Trophoblast cell (in vitro differentiated cells and primary cell): ENCODE measurements at regions not wholly inside any gene's neighbourhood (a gene's known extent, or its start where the extent isn't known, plus 50 kb on each side); places are given as distances from the start of the nearest gene placed in this dataset.

ENCODE experiments used
- DNase-seq, 2 donors: peaks; one replicate each; pipeline ENCODE4 v3.0.0-alpha.2; 2016
- H2AFZ ChIP-seq: 2 replicates; pipeline ENCODE4 v1.6.1; 2013; ENCODE audit warnings: low read length, moderate library complexity, mild to moderate bottlenecking; ENCODE audit not compliant: insufficient read depth, poor library complexity
- H2AK5ac ChIP-seq: 2 replicates; pipeline ENCODE4 v1.6.1; 2013; ENCODE audit warnings: mild to moderate bottlenecking, low read length
- H2BK120ac ChIP-seq: 2 replicates; pipeline ENCODE4 v1.6.1; 2013; ENCODE audit warnings: low read length, mild to moderate bottlenecking, moderate library complexity; ENCODE audit not compliant: insufficient read depth, poor library complexity
- H2BK12ac ChIP-seq: 2 replicates; pipeline ENCODE4 v1.6.1; 2013; ENCODE audit warnings: mild to moderate bottlenecking, low read length, moderate library complexity
- H2BK5ac ChIP-seq: 2 replicates; pipeline ENCODE4 v1.6.1; 2013; ENCODE audit warnings: low read length, low read depth, moderate library complexity, mild to moderate bottlenecking; ENCODE audit not compliant: poor library complexity
- H3K14ac ChIP-seq: 2 replicates; pipeline ENCODE4 v1.6.1; 2013; ENCODE audit warnings: mild to moderate bottlenecking, low read length
- H3K18ac ChIP-seq: 2 replicates; pipeline ENCODE4 v1.6.1; 2013; ENCODE audit warnings: mild to moderate bottlenecking, low read length
- H3K23ac ChIP-seq: 2 replicates; pipeline ENCODE4 v1.6.1; 2013; ENCODE audit warnings: low read length
- H3K27ac ChIP-seq: 2 replicates; pipeline ENCODE4 v1.5.1; 2013; ENCODE audit warnings: low read depth, mild to moderate bottlenecking, inconsistent platforms, low read length, moderate library complexity
- H3K27me3 ChIP-seq: 2 replicates; pipeline ENCODE4 v1.6.1; 2013; ENCODE audit warnings: inconsistent platforms, mild to moderate bottlenecking, low read length, moderate library complexity; ENCODE audit not compliant: insufficient read depth
- H3K36me3 ChIP-seq, 2 experiments: 1 replicate in 1 of 2; 2 replicates in 1 of 2; pipeline ENCODE4 v1.6.1; 2013; ENCODE audit warnings: low read length in 2 of 2, mild to moderate bottlenecking in 2 of 2, moderate library complexity in 1 of 2; ENCODE audit not compliant: insufficient read depth in 2 of 2, control insufficient read depth in 1 of 2
- H3K4ac ChIP-seq: 2 replicates; pipeline ENCODE4 v1.6.1; 2013; ENCODE audit warnings: low read depth, mild to moderate bottlenecking, low read length, moderate library complexity
- H3K4me1 ChIP-seq, 2 experiments: 1 replicate in 1 of 2; 2 replicates in 1 of 2; pipeline ENCODE4 v1.6.1; 2013; ENCODE audit warnings: low read length in 2 of 2, mild to moderate bottlenecking in 2 of 2, moderate library complexity in 1 of 2; ENCODE audit not compliant: insufficient read depth in 2 of 2, control insufficient read depth in 1 of 2
- H3K4me2 ChIP-seq: 2 replicates; pipeline ENCODE4 v1.6.1; 2013; ENCODE audit warnings: inconsistent platforms, mild to moderate bottlenecking, low read length, moderate library complexity
- H3K4me3 ChIP-seq: 2 replicates; pipeline ENCODE4 v1.5.1; 2013; ENCODE audit warnings: mild to moderate bottlenecking, low read depth, low read length, inconsistent platforms
- H3K79me1 ChIP-seq: one replicate; pipeline ENCODE4 v1.6.1; 2013; ENCODE audit warnings: low read length
- H3K79me2 ChIP-seq: 2 replicates; pipeline ENCODE4 v1.6.1; 2013; ENCODE audit warnings: low read length, mild to moderate bottlenecking; ENCODE audit not compliant: control insufficient read depth, insufficient read depth, poor library complexity
- H3K9ac ChIP-seq: 2 replicates; pipeline ENCODE4 v1.6.1; 2013; ENCODE audit warnings: mild to moderate bottlenecking, low read length
- H3K9me3 ChIP-seq: 2 replicates; pipeline ENCODE4 v1.6.1; 2013; ENCODE audit warnings: low read depth, mild to moderate bottlenecking, control low read depth, inconsistent platforms, low read length; ENCODE audit not compliant: insufficient read depth
- H4K12ac ChIP-seq: 2 replicates; pipeline ENCODE4 v1.6.1; 2013; ENCODE audit warnings: low read depth, mild to moderate bottlenecking, low read length, moderate library complexity
- H4K8ac ChIP-seq: 2 replicates; pipeline ENCODE4 v1.6.1; 2013; ENCODE audit warnings: low read depth, mild to moderate bottlenecking, low read length, moderate library complexity
- H4K91ac ChIP-seq: one replicate; pipeline ENCODE4 v1.6.1; 2013; ENCODE audit warnings: low read depth, mild to moderate bottlenecking, low read length, moderate library complexity
- WGBS: extraction: QIAGEN DNeasy Blood & Tissue Kit; methylation state at CpG from one replicate; pipeline ENCODE4 v1.1.7; 2013; ENCODE audit warnings: missing lambda C conversion rate; ENCODE audit not compliant: insufficient read length, insufficient coverage; ENCODE audit errors: extremely low coverage; 5-methylcytosine and 5-hydroxymethylcytosine counted together

DNA sequence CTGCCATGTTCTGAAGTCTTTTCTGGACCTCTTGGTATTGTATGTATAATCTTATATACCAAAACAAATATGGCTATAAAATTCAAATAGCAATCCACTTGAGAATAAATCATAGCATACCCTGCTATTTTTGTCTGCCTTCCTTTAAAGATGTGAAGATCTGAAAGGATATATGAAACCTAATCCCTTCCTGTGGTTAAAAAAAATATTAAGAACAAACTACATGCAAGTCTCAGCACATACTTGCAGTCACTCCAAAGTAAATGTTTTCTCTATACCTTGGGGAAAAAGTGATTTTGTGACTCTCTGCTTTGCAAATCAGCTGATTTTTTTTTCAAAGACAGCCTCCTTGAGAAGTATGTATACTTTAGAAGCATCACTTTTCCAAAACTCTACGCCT, 322.9 kb downstream of the ANKRD50 start:
- no peak overlapping the region for H4K8ac ChIP-seq
- H3K4me3 ChIP-seq = no peak overlapping the region
- no peak overlapping the region for H3K4me2 ChIP-seq
- no peaks in the 10 kb centered on the region for H3K36me3 ChIP-seq
- H3K9me3 ChIP-seq = no peaks in the 10 kb centered on the region
- no peak overlapping the region for H4K91ac ChIP-seq
- no peak overlapping the region for H3K18ac ChIP-seq
- H3K14ac ChIP-seq = no peak overlapping the region
- WGBS = no CpG with 5 or more reads among the region's 1 CpG
- H4K12ac ChIP-seq = no peak overlapping the region
- no peak overlapping the region for H2AFZ ChIP-seq
- H2BK12ac ChIP-seq = no peak overlapping the region
- no peaks in the 10 kb centered on the region for H3K4me1 ChIP-seq
- H2BK5ac ChIP-seq = no peak overlapping the region
- no peak overlapping the region for H3K9ac ChIP-seq
- no peak overlapping the region for H2BK120ac ChIP-seq
- no peak overlapping the region for H2AK5ac ChIP-seq
- no peak overlapping the region for H3K27ac ChIP-seq
- no peaks in the 10 kb centered on the region for H3K79me2 ChIP-seq
- no peaks in the 10 kb centered on the region for H3K79me1 ChIP-seq
- no peaks in the 10 kb centered on the region for H3K27me3 ChIP-seq
- no peak overlapping the region for H3K23ac ChIP-seq
- no peak for DNase-seq
- no peak overlapping the region for H3K4ac ChIP-seq

DNA sequence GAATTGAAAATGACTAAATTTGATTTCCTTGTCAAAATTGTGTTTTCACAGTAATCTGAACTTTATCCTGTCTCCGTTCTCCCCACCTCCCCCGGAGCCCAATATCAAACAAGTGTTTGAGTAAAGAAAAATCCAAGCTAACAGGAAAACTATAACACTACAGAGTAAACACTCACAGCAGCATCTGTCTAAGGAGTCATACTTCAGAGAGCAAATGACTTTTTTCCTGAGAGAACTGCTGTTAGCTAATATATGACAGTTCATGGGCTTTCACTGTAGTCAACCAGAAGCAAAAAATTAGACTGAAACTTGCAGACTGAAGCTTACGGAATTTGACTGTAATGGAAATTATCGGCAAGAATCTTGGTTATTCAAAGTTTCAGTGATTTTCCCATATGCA, 321.7 kb downstream of the ANKRD50 start:
- Histone ChIP-seq H3K79me2 (no peaks in the 10 kb centered on the region), H3K4me3 (no peak overlapping the region), H3K36me3 (no peaks in the 10 kb centered on the region), H3K27me3 (no peaks in the 10 kb centered on the region), H3K79me1 (no peaks in the 10 kb centered on the region), H3K9me3 (no peaks in the 10 kb centered on the region), H3K27ac (no peak overlapping the region), H3K14ac (no peak overlapping the region), H3K18ac (no peak overlapping the region), H3K9ac (no peak overlapping the region), H2AK5ac (no peak overlapping the region), H4K12ac (no peak overlapping the region), H3K4me1 (no peaks in the 10 kb centered on the region), H3K23ac (no peak overlapping the region), H2BK5ac (no peak overlapping the region), H3K4ac (no peak overlapping the region), H2AFZ (no peak overlapping the region), H2BK12ac (no peak overlapping the region), H4K8ac (no peak overlapping the region), H3K4me2 (no peak overlapping the region), H2BK120ac (no peak overlapping the region), H4K91ac (no peak overlapping the region)
- no peak for DNase-seq
- no CpG with 5 or more reads among the region's 4 CpGs for WGBS

DNA sequence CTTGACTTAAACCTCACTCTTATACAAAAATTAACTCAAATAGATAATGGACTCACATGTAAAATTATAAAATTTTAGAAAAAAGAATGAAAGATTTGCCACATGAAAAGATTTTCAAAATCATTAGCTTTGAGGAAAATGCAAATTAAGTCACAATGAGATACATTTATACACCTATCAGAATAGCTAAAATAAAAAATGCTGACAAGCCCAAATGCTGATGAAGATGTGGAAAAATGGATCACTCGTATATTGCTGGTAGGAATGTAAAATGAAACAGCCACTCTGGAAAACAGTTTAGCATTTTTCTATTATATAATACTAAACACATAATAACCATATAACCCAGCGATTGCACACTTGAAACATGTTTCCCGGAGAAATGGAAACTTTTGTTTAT, 316.2 kb downstream of the ANKRD50 start:
- H2AFZ ChIP-seq = no peak overlapping the region
- H3K18ac ChIP-seq = no peak overlapping the region
- H4K8ac ChIP-seq = no peak overlapping the region
- no peaks in the 10 kb centered on the region for H3K4me1 ChIP-seq
- H3K23ac ChIP-seq = no peak overlapping the region
- WGBS = no CpG with 5 or more reads among the region's 3 CpGs
- H3K9me3 ChIP-seq = no peaks in the 10 kb centered on the region
- DNase-seq = no peak
- no peak overlapping the region for H4K12ac ChIP-seq
- H3K4ac ChIP-seq = no peak overlapping the region
- H3K9ac ChIP-seq = no peak overlapping the region
- no peaks in the 10 kb centered on the region for H3K36me3 ChIP-seq
- H3K79me2 ChIP-seq = no peaks in the 10 kb centered on the region
- H2AK5ac ChIP-seq = no peak overlapping the region
- no peak overlapping the region for H3K4me2 ChIP-seq
- H2BK12ac ChIP-seq = no peak overlapping the region
- H3K14ac ChIP-seq = no peak overlapping the region
- H2BK5ac ChIP-seq = no peak overlapping the region
- H3K27me3 ChIP-seq = no peaks in the 10 kb centered on the region
- no peaks in the 10 kb centered on the region for H3K79me1 ChIP-seq
- no peak overlapping the region for H3K4me3 ChIP-seq
- no peak overlapping the region for H3K27ac ChIP-seq
- H2BK120ac ChIP-seq = no peak overlapping the region
- no peak overlapping the region for H4K91ac ChIP-seq

DNA sequence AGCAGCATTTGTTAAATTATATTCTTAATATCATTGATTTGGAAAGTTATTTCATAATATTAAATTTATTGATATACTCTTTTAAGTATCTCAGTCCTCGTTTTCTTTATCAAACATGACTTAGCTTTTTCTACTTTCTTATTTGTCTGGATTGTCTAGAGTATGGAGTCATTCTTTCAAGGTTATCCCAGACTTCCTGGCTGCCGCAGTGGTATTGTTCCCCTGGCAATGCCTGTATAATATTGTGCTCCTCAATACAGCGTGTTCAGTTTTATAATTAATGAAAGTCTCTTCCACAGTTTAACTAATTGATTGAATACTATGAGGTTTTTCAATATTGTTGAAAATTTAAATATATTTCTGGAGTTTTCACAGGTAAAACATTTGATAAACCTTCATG, 310.9 kb downstream of the ANKRD50 start:
- Histone ChIP-seq H3K23ac (no peak overlapping the region), H3K4me2 (no peak overlapping the region), H3K4me1 (no peaks in the 10 kb centered on the region), H2BK12ac (no peak overlapping the region), H3K27me3 (no peaks in the 10 kb centered on the region), H3K4me3 (no peak overlapping the region), H2BK5ac (no peak overlapping the region), H3K14ac (no peak overlapping the region), H3K4ac (no peak overlapping the region), H3K27ac (no peak overlapping the region), H4K8ac (no peak overlapping the region), H3K79me1 (no peaks in the 10 kb centered on the region), H3K18ac (no peak overlapping the region), H3K9me3 (no peaks in the 10 kb centered on the region), H3K36me3 (no peaks in the 10 kb centered on the region), H2AFZ (no peak overlapping the region), H2AK5ac (no peak overlapping the region), H3K9ac (no peak overlapping the region), H3K79me2 (no peaks in the 10 kb centered on the region), H4K12ac (no peak overlapping the region), H4K91ac (no peak overlapping the region), H2BK120ac (no peak overlapping the region)
- no peak for DNase-seq
- no CpG with 5 or more reads among the region's 3 CpGs for WGBS
